ENCODE measurements at regions not wholly inside any gene's neighbourhood (a gene's known extent, or its start where the extent isn't known, plus 50 kb on each side); places are given as distances from the start of the nearest gene placed in this dataset.
A peak's percentile ranks its signal among the peaks of the same experiment; 100 is the strongest.

DNA sequence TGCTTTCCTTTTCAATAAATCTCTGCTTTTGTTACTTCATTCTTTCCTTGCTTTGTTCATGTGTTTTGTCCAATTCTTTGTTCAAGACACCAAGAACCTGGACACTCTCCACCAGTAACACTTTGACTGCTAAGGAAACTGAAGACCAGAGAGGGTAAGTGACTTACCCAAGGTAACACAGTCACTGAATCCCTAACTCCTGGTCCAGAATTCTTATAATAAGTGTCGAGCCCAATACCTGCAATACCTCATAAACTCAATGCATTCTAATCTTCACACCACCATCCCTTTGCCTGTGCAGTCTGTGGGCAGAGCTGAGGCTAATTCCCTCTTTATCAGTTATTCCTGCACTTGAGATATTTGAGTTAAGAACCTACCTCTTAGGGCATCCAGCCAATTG is 237.8 kb downstream of the UACA start:
- peaks cover 51% of the 10 kb centered on the region for H3K4me1 Mint-ChIP-seq (ENCODE audit: low read depth, unreplicated experiment)
- no peaks in the 10 kb centered on the region for H3K36me3 Mint-ChIP-seq (ENCODE audit: unreplicated experiment)
- H3K27ac Mint-ChIP-seq (ENCODE audit: unreplicated experiment) = no peak overlapping the region
- no peak for TF ChIP-seq CTCF (IDR thresholded peaks at IDR 0.05; ENCODE audit: partially characterized antibody, unreplicated experiment)
- no peak for DNase-seq
- peak overlapping the region; percentile 26 for H3K4me3 Mint-ChIP-seq (ENCODE audit: unreplicated experiment)
- no peaks in the 10 kb centered on the region for H3K9me3 Mint-ChIP-seq (ENCODE audit: unreplicated experiment)
- peaks cover 3% of the 10 kb centered on the region for H3K27me3 Mint-ChIP-seq (ENCODE audit: unreplicated experiment)

GRCh38 chr15:70524470-70524869 is 238.9 kb downstream of the UACA start:
- DNase-seq = no peak
- Mint-ChIP-seq H3K4me1 (ENCODE audit: low read depth, unreplicated experiment) (peaks cover 60% of the 10 kb centered on the region), H3K36me3 (ENCODE audit: unreplicated experiment) (no peaks in the 10 kb centered on the region), H3K27ac (ENCODE audit: unreplicated experiment) (peak overlapping the region; percentile 1), H3K4me3 (ENCODE audit: unreplicated experiment) (peak overlapping the region; percentile 48), H3K27me3 (ENCODE audit: unreplicated experiment) (peaks cover 3% of the 10 kb centered on the region), H3K9me3 (ENCODE audit: unreplicated experiment) (peaks cover 2% of the 10 kb centered on the region)
- no peak for TF ChIP-seq CTCF (IDR thresholded peaks at IDR 0.05; ENCODE audit: partially characterized antibody, unreplicated experiment)

DNA sequence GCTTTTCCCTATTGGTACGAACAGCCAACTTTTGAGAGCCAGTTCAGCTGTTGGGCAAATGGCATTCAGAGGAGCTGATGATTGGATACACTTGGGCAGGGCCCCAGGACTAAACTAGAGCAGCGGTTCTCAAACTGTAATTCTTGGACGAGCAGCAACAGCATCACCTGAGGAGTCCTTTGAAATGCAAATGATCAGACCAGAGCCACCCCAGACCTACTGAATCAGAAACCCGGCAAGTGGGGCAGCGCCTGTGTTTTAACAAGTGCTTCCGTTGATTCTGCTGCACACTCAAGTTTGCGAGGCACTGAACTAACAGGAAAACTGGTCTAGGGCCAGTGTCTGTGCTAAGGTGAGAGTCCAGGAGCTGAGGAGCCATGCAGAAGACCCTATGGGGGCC is 239.7 kb downstream of the UACA start:
- peaks cover 3% of the 10 kb centered on the region for H3K27me3 Mint-ChIP-seq (ENCODE audit: unreplicated experiment)
- peaks cover 5% of the 10 kb centered on the region for H3K9me3 Mint-ChIP-seq (ENCODE audit: unreplicated experiment)
- H3K4me1 Mint-ChIP-seq (ENCODE audit: low read depth, unreplicated experiment) = peaks cover 65% of the 10 kb centered on the region
- H3K4me3 Mint-ChIP-seq (ENCODE audit: unreplicated experiment) = peak overlapping the region; percentile 47
- H3K36me3 Mint-ChIP-seq (ENCODE audit: unreplicated experiment) = peaks cover 6% of the 10 kb centered on the region
- no peak for DNase-seq
- no peak for TF ChIP-seq CTCF (IDR thresholded peaks at IDR 0.05; ENCODE audit: partially characterized antibody, unreplicated experiment)
- peak overlapping the region; percentile 1 for H3K27ac Mint-ChIP-seq (ENCODE audit: unreplicated experiment)

- H3K36me3 Mint-ChIP-seq (ENCODE audit: unreplicated experiment) = peaks cover 9% of the 10 kb centered on the region
- peak overlapping the region; percentile 40 for H3K27ac Mint-ChIP-seq (ENCODE audit: unreplicated experiment)
- H3K4me1 Mint-ChIP-seq (ENCODE audit: low read depth, unreplicated experiment) = peaks cover 65% of the 10 kb centered on the region
- no peak for TF ChIP-seq CTCF (IDR thresholded peaks at IDR 0.05; ENCODE audit: partially characterized antibody, unreplicated experiment)
- H3K4me3 Mint-ChIP-seq (ENCODE audit: unreplicated experiment) = no peak overlapping the region
- H3K27me3 Mint-ChIP-seq (ENCODE audit: unreplicated experiment) = peaks cover 3% of the 10 kb centered on the region
- peaks cover 5% of the 10 kb centered on the region for H3K9me3 Mint-ChIP-seq (ENCODE audit: unreplicated experiment)
- no peak for DNase-seq
These were observed 240.2 kb downstream of the UACA start for GRCh38 chr15:70523192-70523591.

DNA sequence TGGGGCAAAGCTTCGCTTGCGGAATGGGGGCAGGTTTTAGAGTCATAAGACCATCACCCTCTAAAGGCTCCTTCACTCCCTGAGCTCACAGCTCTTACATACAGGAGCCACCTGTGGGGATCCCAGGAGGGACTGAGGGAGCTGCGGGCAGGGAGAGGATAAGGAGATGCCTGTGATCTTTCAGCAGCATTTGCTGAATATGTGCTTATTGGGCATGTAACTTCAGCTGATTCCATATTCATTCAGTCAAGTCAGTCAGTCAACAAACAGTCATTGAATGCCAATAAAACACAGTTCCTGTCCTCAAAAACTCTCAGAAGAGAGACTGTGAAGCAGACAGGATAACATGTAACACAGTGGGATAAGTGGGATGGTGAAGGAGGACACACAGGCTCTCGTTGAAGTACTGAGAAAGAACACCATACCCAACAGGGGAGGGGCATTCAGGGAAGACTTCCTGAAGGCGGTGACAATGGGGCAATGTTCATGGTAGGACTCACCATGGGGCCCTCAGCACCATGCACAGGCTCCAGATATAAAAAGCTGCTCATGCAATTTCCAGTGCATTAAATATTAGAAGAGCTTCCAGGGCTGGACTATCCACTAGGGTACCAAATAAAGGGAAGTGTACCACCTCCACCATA is 240.9 kb downstream of the UACA start:
- H3K4me1 Mint-ChIP-seq (ENCODE audit: low read depth, unreplicated experiment) = peaks cover 63% of the 10 kb centered on the region

More for the DNA sequence above, 240.9 kb downstream of the UACA start:
- DNase-seq = no peak
- Mint-ChIP-seq H3K4me3 (ENCODE audit: unreplicated experiment) (no peak overlapping the region), H3K9me3 (ENCODE audit: unreplicated experiment) (peaks cover 5% of the 10 kb centered on the region), H3K36me3 (ENCODE audit: unreplicated experiment) (peaks cover 9% of the 10 kb centered on the region), H3K27ac (ENCODE audit: unreplicated experiment) (no peak overlapping the region), H3K27me3 (ENCODE audit: unreplicated experiment) (peaks cover 5% of the 10 kb centered on the region)
- TF ChIP-seq CTCF (IDR thresholded peaks at IDR 0.05; ENCODE audit: partially characterized antibody, unreplicated experiment) = no peak
